GM19468 (cell line): ENCODE measurements at regions not wholly inside any gene's neighbourhood (a gene's known extent, or its start where the extent isn't known, plus 50 kb on each side); places are given as distances from the start of the nearest gene placed in this dataset.

Source experiments
- ATAC-seq: cut with Tn5 transposase; IDR thresholded peaks from one replicate; pipeline ENCODE4 v1.9.1; 2021; ENCODE audit warnings: mild to moderate bottlenecking, moderate library complexity, moderate number of reproducible peaks; ENCODE audit not compliant: unreplicated experiment; ENCODE audit errors: extremely low read depth

GRCh38 chr2:21251216-21251980, 127.6 kb downstream of the TDRD15 start:
- ATAC-seq = no peak

- ATAC-seq = no peak
Observed at GRCh38 chr2:21253311-21254027, 129.7 kb downstream of the TDRD15 start.

GRCh38 chr2:21254170-21254965, 130.6 kb downstream of the TDRD15 start:
- no peak for ATAC-seq

- ATAC-seq = peak; percentile 70
Observed at GRCh38 chr2:21256006-21256405, 132.2 kb downstream of the TDRD15 start.

GRCh38 chr2:21257621-21258020, 133.9 kb downstream of the TDRD15 start:
- ATAC-seq = no peak

GRCh38 chr2:21258082-21258481, 134.3 kb downstream of the TDRD15 start:
- ATAC-seq = no peak

- no peak for ATAC-seq
Observed at GRCh38 chr2:21260311-21260710, 136.5 kb downstream of the TDRD15 start.

- no peak for ATAC-seq
Observed at GRCh38 chr2:21261591-21261990, 137.8 kb downstream of the TDRD15 start.

GRCh38 chr2:21262426-21262940, 138.7 kb downstream of the TDRD15 start:
- ATAC-seq = no peak

- no peak for ATAC-seq
Observed at GRCh38 chr2:21263622-21264021, 139.9 kb downstream of the TDRD15 start.

- no peak for ATAC-seq
Observed at GRCh38 chr2:21265752-21266151, 142.0 kb downstream of the TDRD15 start.

- no peak for ATAC-seq
Observed at GRCh38 chr2:21267232-21267835, 143.6 kb downstream of the TDRD15 start.

GRCh38 chr2:21268197-21268877, 144.6 kb downstream of the TDRD15 start:
- ATAC-seq = no peak

- no peak for ATAC-seq
Observed at GRCh38 chr2:21268878-21269224, 145.1 kb downstream of the TDRD15 start.

GRCh38 chr2:21269382-21269781, 145.6 kb downstream of the TDRD15 start:
- ATAC-seq = no peak

GRCh38 chr2:21270083-21270491, 146.3 kb downstream of the TDRD15 start:
- no peak for ATAC-seq

GRCh38 chr2:21270708-21271122, 146.9 kb downstream of the TDRD15 start:
- no peak for ATAC-seq

GRCh38 chr2:21276163-21276562, 152.4 kb downstream of the TDRD15 start:
- ATAC-seq = no peak

- no peak for ATAC-seq
Observed at GRCh38 chr2:21277068-21278056, 153.6 kb downstream of the TDRD15 start.
